GM12892 (cell line): ENCODE measurements at regions not wholly inside any gene's neighbourhood (a gene's known extent, or its start where the extent isn't known, plus 50 kb on each side); places are given as distances from the start of the nearest gene placed in this dataset.

ENCODE experiments used
- POLR2A ChIP-seq: IDR thresholded peaks from 2 replicates; pipeline ENCODE4 v1.6.1; 2011; ENCODE audit warnings: low read depth, low read length, control low read depth
- POLR2AphosphoS5 ChIP-seq: IDR thresholded peaks from 2 replicates; pipeline ENCODE4 v1.6.1; 2011; ENCODE audit warnings: low read depth, low read length, control low read depth
- TAF1 ChIP-seq: IDR thresholded peaks from 2 replicates; pipeline ENCODE4 v1.6.1; 2011; ENCODE audit warnings: low read depth, mild to moderate bottlenecking, control low read depth, low read length, borderline replicate concordance

DNA sequence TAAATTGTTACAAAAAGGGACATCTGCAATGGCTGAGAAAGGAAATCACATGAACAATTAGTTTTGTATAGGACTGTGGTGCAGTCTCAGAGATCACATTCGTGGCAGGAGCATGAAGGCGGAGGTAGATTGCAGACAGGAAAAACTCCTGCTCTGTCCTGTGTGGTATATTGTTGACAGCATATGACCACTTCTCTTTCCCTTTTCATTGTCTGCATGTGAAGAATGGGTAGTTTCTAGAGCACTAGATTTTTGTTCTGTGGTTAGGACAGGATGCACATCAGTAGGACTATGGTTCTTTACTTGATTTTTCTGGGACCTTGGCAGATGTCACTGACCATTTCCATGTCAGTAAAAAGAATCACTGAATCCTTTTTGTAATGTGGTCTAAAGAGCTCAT, 625.9 kb upstream of the PKN2 start:
- TF ChIP-seq TAF1 (no peak), POLR2AphosphoS5 (no peak), POLR2A (no peak)
